ENCODE measurements at regions not wholly inside any gene's neighbourhood (a gene's known extent, or its start where the extent isn't known, plus 50 kb on each side); places are given as distances from the start of the nearest gene placed in this dataset.
A peak's percentile ranks its signal among the peaks of the same experiment; 100 is the strongest.

- no peak for TF ChIP-seq GATA2 (IDR thresholded peaks at IDR 0.05; ENCODE audit: low read depth, low read length)
- no peak for TF ChIP-seq GATA3 (IDR thresholded peaks at IDR 0.05; ENCODE audit: low read depth, low read length)
Observed at GRCh38 chr3:31289584-31289983, 243.1 kb upstream of the STT3B start.

- TF ChIP-seq GATA2 (IDR thresholded peaks at IDR 0.05; ENCODE audit: low read depth, low read length) (no peak), GATA3 (IDR thresholded peaks at IDR 0.05; ENCODE audit: low read depth, low read length) (no peak)
Observed at GRCh38 chr3:31290046-31290445, 242.7 kb upstream of the STT3B start.

GRCh38 chr3:31291818-31292217 lies 240.9 kb upstream of the STT3B start:
- no peak for TF ChIP-seq GATA3 (IDR thresholded peaks at IDR 0.05; ENCODE audit: low read depth, low read length)
- TF ChIP-seq GATA2 (IDR thresholded peaks at IDR 0.05; ENCODE audit: low read depth, low read length) = no peak

- TF ChIP-seq GATA3 (IDR thresholded peaks at IDR 0.05; ENCODE audit: low read depth, low read length) (no peak), GATA2 (IDR thresholded peaks at IDR 0.05; ENCODE audit: low read depth, low read length) (no peak)
Observed at GRCh38 chr3:31294430-31295149, 238.1 kb upstream of the STT3B start.

GRCh38 chr3:31295150-31295765 lies 237.5 kb upstream of the STT3B start:
- TF ChIP-seq GATA2 (IDR thresholded peaks at IDR 0.05; ENCODE audit: low read depth, low read length) (no peak), GATA3 (IDR thresholded peaks at IDR 0.05; ENCODE audit: low read depth, low read length) (no peak)

- TF ChIP-seq GATA3 (IDR thresholded peaks at IDR 0.05; ENCODE audit: low read depth, low read length) (no peak), GATA2 (IDR thresholded peaks at IDR 0.05; ENCODE audit: low read depth, low read length) (no peak)
Observed at GRCh38 chr3:31297726-31298298, 234.9 kb upstream of the STT3B start.

- TF ChIP-seq GATA2 (IDR thresholded peaks at IDR 0.05; ENCODE audit: low read depth, low read length) = peak; percentile 38; the same call in 1 of the 2 replicates
- no peak for TF ChIP-seq GATA3 (IDR thresholded peaks at IDR 0.05; ENCODE audit: low read depth, low read length)
Observed at GRCh38 chr3:31300456-31301443, 232.0 kb upstream of the STT3B start.

- TF ChIP-seq GATA2 (IDR thresholded peaks at IDR 0.05; ENCODE audit: low read depth, low read length) = no peak
- TF ChIP-seq GATA3 (IDR thresholded peaks at IDR 0.05; ENCODE audit: low read depth, low read length) = no peak
Observed at GRCh38 chr3:31302343-31302742, 230.4 kb upstream of the STT3B start.

GRCh38 chr3:31305340-31305739 lies 227.4 kb upstream of the STT3B start:
- no peak for TF ChIP-seq GATA3 (IDR thresholded peaks at IDR 0.05; ENCODE audit: low read depth, low read length)
- no peak for TF ChIP-seq GATA2 (IDR thresholded peaks at IDR 0.05; ENCODE audit: low read depth, low read length)

GRCh38 chr3:31307131-31307785 lies 225.5 kb upstream of the STT3B start:
- no peak for TF ChIP-seq GATA3 (IDR thresholded peaks at IDR 0.05; ENCODE audit: low read depth, low read length)
- no peak for TF ChIP-seq GATA2 (IDR thresholded peaks at IDR 0.05; ENCODE audit: low read depth, low read length)

GRCh38 chr3:31311559-31311958 lies 221.2 kb upstream of the STT3B start:
- no peak for TF ChIP-seq GATA2 (IDR thresholded peaks at IDR 0.05; ENCODE audit: low read depth, low read length)
- TF ChIP-seq GATA3 (IDR thresholded peaks at IDR 0.05; ENCODE audit: low read depth, low read length) = no peak

GRCh38 chr3:31312400-31312799 lies 220.3 kb upstream of the STT3B start:
- no peak for TF ChIP-seq GATA3 (IDR thresholded peaks at IDR 0.05; ENCODE audit: low read depth, low read length)
- TF ChIP-seq GATA2 (IDR thresholded peaks at IDR 0.05; ENCODE audit: low read depth, low read length) = no peak

GRCh38 chr3:31314258-31314657 lies 218.5 kb upstream of the STT3B start:
- TF ChIP-seq GATA3 (IDR thresholded peaks at IDR 0.05; ENCODE audit: low read depth, low read length) = no peak
- TF ChIP-seq GATA2 (IDR thresholded peaks at IDR 0.05; ENCODE audit: low read depth, low read length) = no peak

All from SH-SY5Y (cell line).